ENCODE measurements at regions not wholly inside any gene's neighbourhood (a gene's known extent, or its start where the extent isn't known, plus 50 kb on each side); places are given as distances from the start of the nearest gene placed in this dataset.
A peak's percentile ranks its signal among the peaks of the same experiment; 100 is the strongest.

DNA sequence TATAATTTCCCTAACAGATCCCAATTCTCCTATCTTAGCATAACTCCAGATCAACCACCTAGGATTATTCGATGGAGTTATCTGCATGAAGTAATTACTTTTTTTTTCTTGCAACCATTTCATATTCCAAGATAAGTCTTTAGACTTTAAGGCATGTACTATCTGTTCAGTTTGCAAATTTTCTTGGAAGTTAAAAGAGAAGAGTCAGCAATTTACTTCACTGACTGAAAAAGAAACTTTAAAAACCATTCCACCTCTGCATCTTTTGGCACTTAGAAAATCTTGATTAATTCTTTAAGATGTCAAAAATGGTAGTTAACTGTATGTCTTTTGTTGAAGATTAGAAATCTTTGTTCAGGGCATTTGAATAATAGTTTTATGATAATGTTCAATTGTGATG, 830.5 kb upstream of the KLHL29 start:
- Histone ChIP-seq H3K18ac (ENCODE audit: low read depth, low read length) (no peak overlapping the region), H2AK9ac (replicated peaks; ENCODE audit: low read depth, low read length, poor library complexity) (no peak overlapping the region), H4K20me1 (ENCODE audit: insufficient read depth, low read length) (no peaks in the 10 kb centered on the region), H3K79me1 (ENCODE audit: low read depth in 1 of 2, low read length in 2 of 2) (no peaks in the 10 kb centered on the region), H3K27ac (ENCODE audit: insufficient read depth, low read length) (no peak overlapping the region), H3K14ac (replicated peaks; ENCODE audit: low read depth, low read length) (no peak overlapping the region), H2BK20ac (ENCODE audit: low read depth, low read length) (no peak overlapping the region), H3K9ac (ENCODE audit: low read depth, low read length) (no peak overlapping the region), H3K9me1 (ENCODE audit: insufficient read depth, low read length) (no peaks in the 10 kb centered on the region), H2BK5ac (ENCODE audit: low read depth, low read length, poor library complexity, severe bottlenecking) (no peak overlapping the region), H2BK15ac (ENCODE audit: low read depth, low read length) (no peak overlapping the region), H4K91ac (ENCODE audit: insufficient read depth, low read depth, low read length) (no peak overlapping the region), H3K56ac (ENCODE audit: extremely low read depth, insufficient read depth, low read length) (no peak overlapping the region), H3K4ac (ENCODE audit: low read depth, low read length) (no peak overlapping the region), H2AK5ac (ENCODE audit: low read depth, low read length) (no peak overlapping the region), H3K27me3 (ENCODE audit: control insufficient read depth, insufficient read depth, low read length) (no peaks in the 10 kb centered on the region), H3K9me3 (ENCODE audit: control insufficient read depth, insufficient read depth, low read length) (peaks cover 2% of the 10 kb centered on the region), H3K4me3 (ENCODE audit: insufficient read depth, low read depth, low read length) (no peak overlapping the region), H3K36me3 (ENCODE audit: control insufficient read depth, insufficient read depth, low read length) (no peaks in the 10 kb centered on the region), H3K4me1 (ENCODE audit: control insufficient read depth, insufficient read depth, low read length) (no peaks in the 10 kb centered on the region), H3K4me2 (ENCODE audit: low read depth, low read length) (no peak overlapping the region), H3K23ac (ENCODE audit: low read depth, low read length) (no peak overlapping the region), H2BK120ac (ENCODE audit: low read depth, low read length) (no peak overlapping the region), H4K8ac (ENCODE audit: low read depth in 2 of 2, low read length in 2 of 2) (no peak overlapping the region), H4K5ac (ENCODE audit: low read depth, low read length) (no peak overlapping the region), H2AFZ (replicated peaks; ENCODE audit: low read length, poor library complexity) (no peak overlapping the region)
- in situ Hi-C loops (cut with MboI; ENCODE audit: low sequenced_read_pairs) = no loop called here
- intact Hi-C loops (cut with micrococcal nuclease) = no loop called here
- ChIA-PET POLR2A (ENCODE audit: unreplicated experiment) (no interaction called here), CTCF (no interaction called here)
- WGBS, 2 experiments (ENCODE audit: extremely low coverage in 2 of 2, insufficient read length in 1 of 2) = no CpG with 5 or more reads among the region's 1 CpG
- TF ChIP-seq MXI1 (IDR thresholded peaks at IDR 0.05; ENCODE audit: borderline replicate concordance, low read depth, low read length) = no peak
- TF ChIP-seq MAFK (IDR thresholded peaks at IDR 0.05; ENCODE audit: low read depth, low read length) = peak; percentile 75
- ATAC-seq (ENCODE audit: low read depth) (no peak), DNase-seq (no peak)
- dilution Hi-C loops (cut with HindIII; ENCODE audit: low sequenced_read_pairs, unreplicated experiment) = no loop called here
- BruUV-seq (replicated peaks) = no TSS peak

All from IMR-90 (cell line).